CD4-positive, alpha-beta T cell treated with Interleukin-2 at 100 ng/mL for 4 hours (primary cell): ENCODE measurements at regions not wholly inside any gene's neighbourhood (a gene's known extent, or its start where the extent isn't known, plus 50 kb on each side); places are given as distances from the start of the nearest gene placed in this dataset.

Experiments used
- DNase-seq: peaks from one replicate; pipeline ENCODE4 v3.0.0-alpha.2; 2020; ENCODE audit warnings: low spot score

GRCh38 chr12:58268069-58268468 lies 326.7 kb downstream of the ATP23 start:
- DNase-seq: no peak

GRCh38 chr12:58269476-58269875 lies 328.1 kb downstream of the ATP23 start:
- DNase-seq: no peak

- no peak for DNase-seq
Observed at GRCh38 chr12:58270966-58271705, 329.8 kb downstream of the ATP23 start.

GRCh38 chr12:58272461-58272860 lies 331.1 kb downstream of the ATP23 start:
- DNase-seq: no peak

GRCh38 chr12:58277231-58277630 lies 335.9 kb downstream of the ATP23 start:
- DNase-seq: no peak

GRCh38 chr12:58283553-58283952 lies 342.2 kb downstream of the ATP23 start:
- no peak for DNase-seq

- DNase-seq: no peak
Observed at GRCh38 chr12:58285551-58285950, 344.2 kb downstream of the ATP23 start.

GRCh38 chr12:58286353-58286752 lies 345.0 kb downstream of the ATP23 start:
- no peak for DNase-seq

- no peak for DNase-seq
Observed at GRCh38 chr12:58288190-58288589, 346.8 kb downstream of the ATP23 start.

- no peak for DNase-seq
Observed at GRCh38 chr12:58291106-58291505, 349.7 kb downstream of the ATP23 start.

GRCh38 chr12:58293308-58293982 lies 352.1 kb downstream of the ATP23 start:
- DNase-seq: no peak

- DNase-seq: no peak
Observed at GRCh38 chr12:58295268-58295667, 353.9 kb downstream of the ATP23 start.

GRCh38 chr12:58296863-58297262 lies 355.5 kb downstream of the ATP23 start:
- DNase-seq: no peak

- DNase-seq: no peak
Observed at GRCh38 chr12:58298803-58299202, 357.4 kb downstream of the ATP23 start.

GRCh38 chr12:58299371-58299770 lies 358.0 kb downstream of the ATP23 start:
- no peak for DNase-seq

- DNase-seq: no peak
Observed at GRCh38 chr12:58301038-58301729, 359.8 kb downstream of the ATP23 start.

GRCh38 chr12:58301730-58302122 lies 360.4 kb downstream of the ATP23 start:
- no peak for DNase-seq

- no peak for DNase-seq
Observed at GRCh38 chr12:58302487-58303011, 361.2 kb downstream of the ATP23 start.

- DNase-seq: no peak
Observed at GRCh38 chr12:58306266-58307000, 365.1 kb downstream of the ATP23 start.

GRCh38 chr12:58309806-58310205 lies 368.4 kb downstream of the ATP23 start:
- DNase-seq: no peak

- no peak for DNase-seq
Observed at GRCh38 chr12:58310368-58310767, 369.0 kb downstream of the ATP23 start.
